RPMI7951 (cell line): ENCODE measurements at regions not wholly inside any gene's neighbourhood (a gene's known extent, or its start where the extent isn't known, plus 50 kb on each side); places are given as distances from the start of the nearest gene placed in this dataset.

Experiments used
- DNase-seq: peaks from one replicate; pipeline ENCODE4 v3.0.0-alpha.2; 2012; ENCODE audit warnings: low read depth

- DNase-seq: no peak
Observed at GRCh38 chr3:166223120-166223519, 385.9 kb upstream of the BCHE start.

- DNase-seq: no peak
Observed at GRCh38 chr3:166211451-166211850, 374.2 kb upstream of the BCHE start.

- no peak for DNase-seq
Observed at GRCh38 chr3:166209701-166210100, 372.5 kb upstream of the BCHE start.

- DNase-seq: no peak
Observed at GRCh38 chr3:166205158-166205557, 367.9 kb upstream of the BCHE start.

- DNase-seq: no peak
Observed at GRCh38 chr3:166201476-166201875, 364.3 kb upstream of the BCHE start.

- no peak for DNase-seq
Observed at GRCh38 chr3:166199491-166199890, 362.3 kb upstream of the BCHE start.

- DNase-seq: no peak
Observed at GRCh38 chr3:166195808-166196207, 358.6 kb upstream of the BCHE start.

GRCh38 chr3:166191411-166191810 is 354.2 kb upstream of the BCHE start:
- DNase-seq: no peak

GRCh38 chr3:166190360-166190759 is 353.1 kb upstream of the BCHE start:
- DNase-seq: no peak

- DNase-seq: no peak
Observed at GRCh38 chr3:166187237-166187636, 350.0 kb upstream of the BCHE start.

GRCh38 chr3:166186003-166186402 is 348.8 kb upstream of the BCHE start:
- DNase-seq: no peak

- no peak for DNase-seq
Observed at GRCh38 chr3:166177130-166177529, 339.9 kb upstream of the BCHE start.

GRCh38 chr3:166171695-166172094 is 334.5 kb upstream of the BCHE start:
- DNase-seq: no peak

- no peak for DNase-seq
Observed at GRCh38 chr3:166169681-166170080, 332.5 kb upstream of the BCHE start.

GRCh38 chr3:166127969-166128368 is 290.7 kb upstream of the BCHE start:
- no peak for DNase-seq

GRCh38 chr3:166125179-166125578 is 288.0 kb upstream of the BCHE start:
- no peak for DNase-seq

GRCh38 chr3:166123576-166123975 is 286.4 kb upstream of the BCHE start:
- DNase-seq: no peak

GRCh38 chr3:166123088-166123487 is 285.9 kb upstream of the BCHE start:
- DNase-seq: no peak

- DNase-seq: no peak
Observed at GRCh38 chr3:166118049-166118448, 280.8 kb upstream of the BCHE start.

GRCh38 chr3:166114448-166114847 is 277.2 kb upstream of the BCHE start:
- no peak for DNase-seq

GRCh38 chr3:166111562-166111961 is 274.3 kb upstream of the BCHE start:
- DNase-seq: no peak

- no peak for DNase-seq
Observed at GRCh38 chr3:166110102-166110501, 272.9 kb upstream of the BCHE start.

GRCh38 chr3:166104938-166105337 is 267.7 kb upstream of the BCHE start:
- DNase-seq: no peak

GRCh38 chr3:166100730-166101129 is 263.5 kb upstream of the BCHE start:
- no peak for DNase-seq

GRCh38 chr3:166089575-166089974 is 252.4 kb upstream of the BCHE start:
- no peak for DNase-seq
